Fibroblast of mammary gland (primary cell): ENCODE measurements at regions not wholly inside any gene's neighbourhood (a gene's known extent, or its start where the extent isn't known, plus 50 kb on each side); places are given as distances from the start of the nearest gene placed in this dataset.

Experiments used
- DNase-seq: peaks from one replicate; pipeline ENCODE4 v3.0.0-alpha.2; 2010; ENCODE audit warnings: low read depth
- H3K4me3 ChIP-seq: 2 replicates; pipeline ENCODE4 v1.5.1; 2011; ENCODE audit warnings: low read depth, mild to moderate bottlenecking, low read length, moderate library complexity; ENCODE audit not compliant: control insufficient read depth
- TF ChIP-seq, protein P1 (sequence below): conservative IDR thresholded peaks from 2 replicates; pipeline ENCODE4 v1.5.1; 2011; ENCODE audit warnings: low read depth, low read length, inconsistent platforms; ENCODE audit not compliant: control insufficient read depth, insufficient read depth

DNA sequence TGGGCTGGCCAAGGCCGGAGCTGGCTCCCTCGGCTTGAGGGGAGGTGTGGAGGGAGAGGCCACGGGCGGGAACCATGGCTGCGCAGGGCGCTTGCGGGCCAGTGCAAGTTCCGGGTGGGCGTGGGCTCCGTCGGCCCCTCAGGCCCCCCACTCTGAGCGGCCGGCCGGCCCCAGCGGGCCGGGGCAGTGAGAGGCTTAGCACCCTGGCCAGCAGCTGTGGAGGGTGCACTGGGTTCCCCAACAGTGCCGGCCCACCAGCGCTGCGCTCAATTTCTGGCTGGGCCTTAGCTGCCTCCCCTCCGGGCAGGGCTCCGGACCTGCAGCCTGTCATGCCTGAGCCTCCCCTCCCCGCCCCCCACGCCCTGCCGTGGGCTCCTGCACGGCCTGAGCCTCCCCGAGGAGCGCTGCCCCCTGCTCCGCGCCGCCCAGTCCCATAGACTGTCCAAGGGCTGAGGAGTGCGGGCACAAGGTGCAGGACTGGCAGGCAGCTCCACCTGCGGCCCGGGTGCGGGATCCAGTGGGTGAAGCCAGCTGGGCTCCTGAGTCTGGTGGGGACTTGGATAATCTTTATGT is 184.2 kb downstream of the ATPSCKMT start:
- TF ChIP-seq, protein P1, sequence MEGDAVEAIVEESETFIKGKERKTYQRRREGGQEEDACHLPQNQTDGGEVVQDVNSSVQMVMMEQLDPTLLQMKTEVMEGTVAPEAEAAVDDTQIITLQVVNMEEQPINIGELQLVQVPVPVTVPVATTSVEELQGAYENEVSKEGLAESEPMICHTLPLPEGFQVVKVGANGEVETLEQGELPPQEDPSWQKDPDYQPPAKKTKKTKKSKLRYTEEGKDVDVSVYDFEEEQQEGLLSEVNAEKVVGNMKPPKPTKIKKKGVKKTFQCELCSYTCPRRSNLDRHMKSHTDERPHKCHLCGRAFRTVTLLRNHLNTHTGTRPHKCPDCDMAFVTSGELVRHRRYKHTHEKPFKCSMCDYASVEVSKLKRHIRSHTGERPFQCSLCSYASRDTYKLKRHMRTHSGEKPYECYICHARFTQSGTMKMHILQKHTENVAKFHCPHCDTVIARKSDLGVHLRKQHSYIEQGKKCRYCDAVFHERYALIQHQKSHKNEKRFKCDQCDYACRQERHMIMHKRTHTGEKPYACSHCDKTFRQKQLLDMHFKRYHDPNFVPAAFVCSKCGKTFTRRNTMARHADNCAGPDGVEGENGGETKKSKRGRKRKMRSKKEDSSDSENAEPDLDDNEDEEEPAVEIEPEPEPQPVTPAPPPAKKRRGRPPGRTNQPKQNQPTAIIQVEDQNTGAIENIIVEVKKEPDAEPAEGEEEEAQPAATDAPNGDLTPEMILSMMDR, result no peak
- no peak for DNase-seq
- no peak overlapping the region for H3K4me3 ChIP-seq

DNA sequence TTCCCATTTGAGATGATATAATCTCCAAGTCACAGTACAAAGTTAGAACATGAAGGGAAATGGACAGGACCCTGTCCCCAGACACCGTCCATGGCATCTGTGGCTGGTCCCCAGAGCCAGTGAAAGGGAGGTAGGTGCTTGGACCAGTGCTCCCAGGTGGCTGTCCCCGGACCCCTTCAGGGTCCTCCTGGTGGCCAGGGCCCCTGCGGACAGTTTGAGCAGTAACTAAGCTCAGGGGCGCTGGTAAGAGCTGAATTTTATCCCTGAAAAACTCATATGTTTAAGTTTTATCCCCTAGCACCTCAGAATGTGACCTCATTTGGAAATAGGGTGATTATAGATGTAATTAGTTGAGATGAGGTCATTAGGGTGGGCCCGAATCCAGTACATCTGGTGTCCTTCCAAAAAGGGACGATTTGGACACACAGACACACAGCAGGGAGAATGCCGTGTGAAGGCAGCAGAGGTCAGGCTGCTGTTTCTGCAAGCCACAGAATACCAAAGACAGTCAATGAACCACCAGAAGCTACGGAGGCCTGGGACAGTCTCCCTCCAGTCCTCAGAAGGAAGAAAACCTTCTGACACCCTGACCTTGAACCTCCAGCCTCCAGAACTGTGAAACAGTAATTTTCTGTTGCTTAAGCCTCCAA is 185.0 kb downstream of the ATPSCKMT start:
- TF ChIP-seq, protein P1, result no peak
- H3K4me3 ChIP-seq, result no peak overlapping the region
- DNase-seq, result no peak

DNA sequence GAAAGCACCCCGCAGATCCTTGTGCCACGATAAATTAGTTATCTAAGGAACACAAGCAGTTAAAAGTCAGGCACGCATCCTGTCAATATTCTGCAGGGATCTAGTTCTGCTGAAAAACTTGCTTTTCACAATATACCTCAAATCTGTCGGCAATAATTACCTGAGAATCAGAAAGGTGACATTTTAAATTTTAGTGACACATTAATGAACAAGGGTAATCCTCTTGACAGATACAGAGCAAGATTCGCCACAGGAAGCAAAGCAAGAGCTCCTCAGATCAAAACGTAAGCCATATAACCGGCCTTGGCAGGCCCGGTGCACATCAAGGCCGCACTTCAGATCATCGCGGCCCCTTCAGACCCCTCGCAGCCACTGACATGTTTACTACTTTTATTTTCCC is 185.7 kb downstream of the ATPSCKMT start:
- TF ChIP-seq, protein P1, result no peak
- H3K4me3 ChIP-seq, result no peak overlapping the region
- no peak for DNase-seq

DNA sequence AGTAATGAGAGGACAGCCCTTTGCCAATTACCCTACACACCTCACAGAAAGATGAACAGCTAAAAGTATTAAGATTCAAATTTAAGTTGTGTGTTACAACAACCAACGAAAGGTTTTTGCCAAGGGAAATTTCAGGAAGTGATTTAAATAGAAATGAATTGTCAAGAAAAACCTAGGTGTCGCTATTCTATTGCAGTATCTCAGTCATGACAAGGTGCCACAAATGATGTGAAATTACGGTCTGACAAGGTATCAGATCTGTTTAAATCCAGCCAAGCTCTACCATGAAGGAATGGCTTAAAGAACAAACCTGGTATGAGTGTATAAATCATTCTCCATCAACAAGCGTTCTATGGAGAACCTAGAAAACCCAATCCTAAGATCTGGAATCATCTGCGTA is 189.7 kb downstream of the ATPSCKMT start:
- TF ChIP-seq, protein P1, result no peak
- no peak for DNase-seq
- no peak overlapping the region for H3K4me3 ChIP-seq

DNA sequence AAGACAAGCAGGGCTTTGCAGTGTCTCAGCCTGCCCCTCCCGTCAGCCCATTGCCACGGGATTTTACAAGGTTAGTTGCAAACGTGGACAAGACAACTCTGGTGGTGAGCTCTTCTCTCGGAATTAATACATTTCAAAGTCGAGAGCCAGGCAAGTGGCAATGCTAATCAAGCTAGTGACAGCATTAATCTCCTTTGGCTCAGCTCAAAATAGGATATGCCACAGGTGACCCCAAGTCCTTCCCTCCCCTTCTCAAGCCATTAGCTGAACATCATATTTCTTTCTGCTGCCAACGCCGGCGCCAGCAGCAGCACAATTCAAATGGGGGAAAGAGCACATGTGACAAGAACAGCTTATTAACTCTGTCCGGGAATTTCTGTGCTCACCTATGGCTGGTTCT is 190.1 kb downstream of the ATPSCKMT start:
- DNase-seq, result no peak
- H3K4me3 ChIP-seq, result no peak overlapping the region
- TF ChIP-seq, protein P1, result no peak

DNA sequence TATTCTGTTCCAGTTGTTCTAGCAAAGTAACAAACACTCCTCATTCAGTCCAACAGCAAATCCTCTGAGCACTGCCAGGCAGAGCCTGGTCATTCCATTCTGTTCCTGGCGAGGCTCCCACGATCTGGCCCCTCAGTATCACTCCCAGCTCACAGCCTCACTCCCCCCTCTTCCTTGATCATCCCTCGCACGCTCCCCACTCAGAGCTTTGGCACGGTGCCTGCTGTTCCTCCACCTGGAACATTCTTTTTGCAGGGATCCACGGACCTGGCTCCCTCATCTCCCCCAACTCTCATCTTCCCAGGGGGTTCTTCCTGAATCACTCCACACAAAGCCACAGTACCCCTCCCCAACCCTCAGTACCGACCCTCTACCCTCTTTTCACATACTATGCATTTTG is 192.3 kb downstream of the ATPSCKMT start:
- DNase-seq, result no peak
- TF ChIP-seq, protein P1, result no peak
- no peak overlapping the region for H3K4me3 ChIP-seq
